ENCODE measurements at regions not wholly inside any gene's neighbourhood (a gene's known extent, or its start where the extent isn't known, plus 50 kb on each side); places are given as distances from the start of the nearest gene placed in this dataset.

GRCh38 chrX:106499473-106499872, 112.3 kb upstream of the RADX start:
- no peak for DNase-seq

DNA sequence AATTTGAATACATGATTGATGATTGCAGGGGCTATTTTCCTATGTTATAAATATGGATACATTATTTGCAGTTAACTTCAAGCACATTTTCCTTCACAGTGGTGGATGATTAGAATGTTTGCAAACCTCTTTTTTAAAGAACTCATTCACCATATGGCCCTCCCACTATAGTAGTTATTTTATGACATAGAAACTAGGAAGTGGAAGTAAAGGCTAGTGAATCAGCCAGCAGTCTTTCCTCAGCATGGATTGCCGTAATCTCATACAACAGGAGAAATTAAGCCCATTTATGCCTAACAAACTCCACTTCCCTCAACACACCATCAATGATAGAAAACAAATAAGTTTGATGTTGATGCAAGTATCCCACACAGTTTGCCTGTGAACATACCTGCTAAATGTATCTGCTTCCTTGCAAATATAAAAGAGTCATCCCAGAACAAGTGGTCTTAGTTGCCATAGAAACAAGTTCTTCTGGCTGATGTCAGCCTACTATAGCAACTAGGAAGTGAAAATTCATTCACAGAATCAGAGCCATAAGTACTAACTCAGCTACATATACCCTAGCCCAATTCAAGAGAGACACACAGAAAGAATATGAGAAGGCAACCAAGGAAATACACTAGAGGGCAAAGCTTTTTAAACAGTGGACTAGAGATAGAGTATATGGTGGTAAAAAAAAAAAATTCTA, 100.9 kb upstream of the RADX start:
- no peak for DNase-seq
